Spleen (tissue), 7 donors: ENCODE measurements at regions not wholly inside any gene's neighbourhood (a gene's known extent, or its start where the extent isn't known, plus 50 kb on each side); places are given as distances from the start of the nearest gene placed in this dataset.

Source experiments
- CTCF ChIP-seq, 11 experiments: fragments of 200-600 bp in 7 of 11; fragments of 450-650 bp in 4 of 11; sonication (generic) in 4 of 11; IDR thresholded peaks in 8 of 11; conservative IDR thresholded peaks in 3 of 11; 1 replicate in 7 of 11; 2 replicates in 4 of 11; pipeline versions ENCODE4 v1.4.0 to v1.8.0; 2016 to 2021; ENCODE audit warnings: antibody characterized with exemption in 11 of 11, inconsistent platforms in 4 of 11, mild to moderate bottlenecking in 1 of 11
- POLR2A ChIP-seq, 3 donors: fragments of 450-650 bp; IDR thresholded peaks; one replicate each; pipeline ENCODE4 v1.5.1; 2017; ENCODE audit warnings: antibody characterized with exemption in 3 of 3, mild to moderate bottlenecking in 1 of 3
- donor health status: DM: no; HTN: no; CAD: no; lungs with moderate emphysema.
- donor health status: DM: no; HTN: no; CAD: no.
- donor health status: DM: no; HTN: no; CAD: no.

GRCh38 chr4:185921583-185922555 is 109.9 kb upstream of the SORBS2 start:
- TF ChIP-seq CTCF (IDR thresholded peaks at IDR 0.05 in 8 of 11, conservative IDR thresholded peaks at IDR 0.05 in 3 of 11) (no peak), POLR2A (IDR thresholded peaks at IDR 0.05) (no peak)
